PC-3 (cell line): ENCODE measurements at regions not wholly inside any gene's neighbourhood (a gene's known extent, or its start where the extent isn't known, plus 50 kb on each side); places are given as distances from the start of the nearest gene placed in this dataset.

Source experiments
- ATAC-seq: fragments of 200-7000 bp; cut with Tn5 transposase; 2 replicates; pipeline ENCODE4 v1.9.1; 2020; ENCODE audit warnings: mild to moderate bottlenecking, moderate library complexity
- BruUV-seq: library from RNA; stranded (reverse); fragments of 400-500 nt; replicated peaks from 2 replicates; lab custom pipeline; 2021; lab: Mats Ljungman, UMichigan
- CTCF ChIA-PET: fragments of 300-600 bp; sonication (Branson Sonifier 250); formaldehyde crosslinking; loops from one replicate; lab custom pipeline; 2022; ENCODE audit warnings: antibody characterized with exemption; lab: Charles Lee
- POLR2A ChIA-PET: fragments of 300-600 bp; sonication (Branson Sonifier 250); formaldehyde crosslinking; loops from one replicate; lab custom pipeline; 2022; ENCODE audit warnings: antibody characterized with exemption; ENCODE audit not compliant: unreplicated experiment; lab: Charles Lee
- DNase-seq: peaks from one replicate; pipeline ENCODE4 v3.0.0-alpha.2; 2015
- H2AFZ ChIP-seq: fragments of 300-600 bp; sonication (generic); 2 replicates; pipeline ENCODE4 v1.6.0; 2016; ENCODE audit warnings: antibody characterized with exemption, low read length
- H3F3A ChIP-seq: fragments of 300-600 bp; sonication (generic); one replicate; pipeline ENCODE4 v1.6.0; 2017; ENCODE audit warnings: antibody characterized with exemption, low read length, control low read depth, mild to moderate bottlenecking; ENCODE audit not compliant: unreplicated experiment
- H3K27ac ChIP-seq: fragments of 300-600 bp; sonication (generic); 2 replicates; pipeline ENCODE4 v1.5.1; 2016; ENCODE audit warnings: mild to moderate bottlenecking, low read length
- H3K27me3 ChIP-seq: fragments of 300-600 bp; sonication (generic); 2 replicates; pipeline ENCODE4 v1.6.1; 2016; ENCODE audit warnings: low read length, mixed read lengths
- H3K36me3 ChIP-seq: fragments of 300-600 bp; sonication (generic); 2 replicates; pipeline ENCODE4 v1.6.1; 2016; ENCODE audit warnings: low read depth, mixed run types, low read length, mixed read lengths
- H3K4me1 ChIP-seq: fragments of 300-600 bp; sonication (generic); 2 replicates; pipeline ENCODE4 v1.5.1; 2016; ENCODE audit warnings: low read length; ENCODE audit not compliant: insufficient read depth
- H3K4me2 ChIP-seq: fragments of 300-600 bp; sonication (generic); 2 replicates; pipeline ENCODE4 v1.6.0; 2016; ENCODE audit warnings: low read length
- H3K4me3 ChIP-seq: fragments of 300-600 bp; sonication (generic); 2 replicates; pipeline ENCODE4 v1.5.1; 2016; ENCODE audit warnings: mild to moderate bottlenecking, low read length, mixed read lengths
- H3K79me2 ChIP-seq: fragments of 300-600 bp; sonication (generic); 2 replicates; pipeline ENCODE4 v1.6.1; 2017; ENCODE audit warnings: low read length, mixed read lengths
- H3K9ac ChIP-seq: fragments of 300-600 bp; sonication (generic); 2 replicates; pipeline ENCODE4 v1.6.0; 2016; ENCODE audit warnings: mild to moderate bottlenecking, low read length
- H3K9me2 ChIP-seq: fragments of 300-600 bp; sonication (generic); replicated peaks from 2 replicates; pipeline ENCODE4 v1.6.1; 2016; ENCODE audit warnings: mixed run types, low read length, mixed read lengths
- H3K9me3 ChIP-seq: fragments of 300-600 bp; sonication (generic); 2 replicates; pipeline ENCODE4 v1.6.1; 2016; ENCODE audit warnings: low read length, mixed read lengths
- H4K20me1 ChIP-seq: fragments of 300-600 bp; sonication (generic); 2 replicates; pipeline ENCODE4 v1.6.1; 2016; ENCODE audit warnings: low read length, mixed read lengths
- CTCF ChIP-seq: fragments of 300-600 bp; sonication (generic); conservative IDR thresholded peaks from 2 replicates; pipeline ENCODE4 v1.5.1; 2017; ENCODE audit warnings: antibody characterized with exemption, low read depth, mild to moderate bottlenecking, low read length
- EZH2 ChIP-seq: fragments of 300-600 bp; sonication (generic); IDR thresholded peaks from one replicate; pipeline ENCODE4 v1.6.1; 2017; ENCODE audit warnings: antibody characterized with exemption, mild to moderate bottlenecking, low read length; ENCODE audit not compliant: unreplicated experiment
- EZH2phosphoT487 ChIP-seq: fragments of 300-600 bp; sonication (generic); IDR thresholded peaks from 2 replicates; pipeline ENCODE4 v1.6.1; 2018; ENCODE audit warnings: mild to moderate bottlenecking, antibody characterized with exemption, low read length, borderline replicate concordance
- intact Hi-C: fragments of 100-400 bp; cut with micrococcal nuclease; formaldehyde crosslinking; loops from 2 replicates; pipeline ENCODE4 v1.9.0; 2023

GRCh38 chr2:238667639-238668038 is 180.2 kb upstream of the TWIST2 start:
- TF ChIP-seq EZH2 (no peak), EZH2phosphoT487 (no peak), CTCF (no peak)
- H4K20me1 ChIP-seq: no peaks in the 10 kb centered on the region
- H3K4me3 ChIP-seq: no peak overlapping the region
- H3F3A ChIP-seq: no peaks in the 10 kb centered on the region
- H3K36me3 ChIP-seq: no peaks in the 10 kb centered on the region
- H3K9me3 ChIP-seq: no peaks in the 10 kb centered on the region
- ATAC-seq (no peak), DNase-seq (no peak)
- BruUV-seq: no TSS peak
- H3K4me2 ChIP-seq: no peak overlapping the region
- no peak overlapping the region for H3K9ac ChIP-seq
- H3K4me1 ChIP-seq: no peaks in the 10 kb centered on the region
- H3K27ac ChIP-seq: no peak overlapping the region
- H3K27me3 ChIP-seq: no peaks in the 10 kb centered on the region
- ChIA-PET CTCF (no interaction called here), POLR2A (no interaction called here)
- intact Hi-C loops: no loop called here
- H3K79me2 ChIP-seq: no peaks in the 10 kb centered on the region
- H2AFZ ChIP-seq: no peak overlapping the region
- no peaks in the 10 kb centered on the region for H3K9me2 ChIP-seq

- Histone ChIP-seq H3K9me2 (no peaks in the 10 kb centered on the region), H3K4me1 (no peaks in the 10 kb centered on the region), H3K36me3 (no peaks in the 10 kb centered on the region), H3K4me3 (no peak overlapping the region), H4K20me1 (no peaks in the 10 kb centered on the region), H3F3A (no peaks in the 10 kb centered on the region), H3K4me2 (no peak overlapping the region), H3K27ac (no peak overlapping the region), H3K9me3 (no peaks in the 10 kb centered on the region; the same call in 1 of the 2 replicates), H3K79me2 (no peaks in the 10 kb centered on the region), H2AFZ (no peak overlapping the region), H3K27me3 (no peaks in the 10 kb centered on the region), H3K9ac (no peak overlapping the region)
- BruUV-seq: no TSS peak
- POLR2A ChIA-PET: no interaction called here
- DNase-seq (no peak), ATAC-seq (no peak)
- intact Hi-C loops: no loop called here
- CTCF ChIA-PET: no interaction called here
- TF ChIP-seq CTCF: no peak
- no peak for TF ChIP-seq EZH2
- no peak for TF ChIP-seq EZH2phosphoT487
Measured at GRCh38 chr2:238668426-238668825, 179.5 kb upstream of the TWIST2 start.

GRCh38 chr2:238669046-238669445 is 178.8 kb upstream of the TWIST2 start:
- Histone ChIP-seq H3K4me3 (no peak overlapping the region), H4K20me1 (no peaks in the 10 kb centered on the region), H3K36me3 (no peaks in the 10 kb centered on the region), H3K9ac (no peak overlapping the region), H3K79me2 (no peaks in the 10 kb centered on the region), H3K9me3 (no peaks in the 10 kb centered on the region; the same call in 1 of the 2 replicates), H2AFZ (no peak overlapping the region), H3K4me2 (no peak overlapping the region), H3K9me2 (no peaks in the 10 kb centered on the region), H3K27ac (no peak overlapping the region), H3F3A (no peaks in the 10 kb centered on the region), H3K4me1 (no peaks in the 10 kb centered on the region), H3K27me3 (no peaks in the 10 kb centered on the region)
- no TSS peak for BruUV-seq
- ChIA-PET POLR2A (no interaction called here), CTCF (no interaction called here)
- intact Hi-C loops: no loop called here
- DNase-seq (no peak), ATAC-seq (no peak)
- TF ChIP-seq CTCF (no peak), EZH2 (no peak), EZH2phosphoT487 (no peak)
